ENCODE measurements at regions not wholly inside any gene's neighbourhood (a gene's known extent, or its start where the extent isn't known, plus 50 kb on each side); places are given as distances from the start of the nearest gene placed in this dataset.

- no peak for TF ChIP-seq CTCF (IDR thresholded peaks at IDR 0.05; ENCODE audit: low read depth, low read length)
- TF ChIP-seq POLR2A (IDR thresholded peaks at IDR 0.05; ENCODE audit: extremely low read depth, insufficient read length), result no peak
Measured at GRCh38 chr3:147187687-147188086, 218.7 kb downstream of the ZIC4 start.
